Endothelial cell of umbilical vein (primary cell): ENCODE measurements at regions not wholly inside any gene's neighbourhood (a gene's known extent, or its start where the extent isn't known, plus 50 kb on each side); places are given as distances from the start of the nearest gene placed in this dataset.

Experiments
- BruUV-seq: library from RNA; stranded (reverse); fragments of 400-500 nt; replicated peaks from 2 replicates; lab custom pipeline; 2021; lab: Mats Ljungman, UMichigan
- CTCF ChIA-PET: fragments of 300-600, 350-600 bp; sonication (Branson Sonifier 250); formaldehyde crosslinking; loops from one replicate; lab custom pipeline; 2021; ENCODE audit warnings: antibody characterized with exemption, inconsistent platforms; lab: Charles Lee
- POLR2A ChIA-PET: fragments of 300-600, 350-600 bp; sonication (Branson Sonifier 250); formaldehyde crosslinking; loops from one replicate; lab custom pipeline; 2021; ENCODE audit warnings: antibody characterized with exemption, inconsistent platforms; lab: Charles Lee
- DNase-seq: peaks from one replicate; pipeline ENCODE4 v3.0.0-alpha.2; 2011; ENCODE audit warnings: low read depth, low spot score
- FAIRE-seq: peaks from 2 replicates; lab custom pipeline; 2011; peaks lifted over from hg19 to GRCh38; lab: Jason Lieb, UNC
- H2AFZ ChIP-seq: 2 replicates; pipeline ENCODE4 v1.6.0; 2012; ENCODE audit warnings: low read depth, low read length, control low read depth, inconsistent platforms
- H3K27ac ChIP-seq: 2 replicates; pipeline ENCODE4 v1.5.1; 2011; ENCODE audit warnings: low read depth, mild to moderate bottlenecking, control low read depth, low read length, moderate library complexity; ENCODE audit not compliant: insufficient read depth
- H3K27me3 ChIP-seq, 2 experiments: 2 replicates each; pipeline versions ENCODE4 v1.6.0 to v1.6.1; 2011; ENCODE audit warnings: low read length in 2 of 2, mixed read lengths in 1 of 2; ENCODE audit not compliant: control insufficient read depth in 2 of 2, insufficient read depth in 2 of 2
- H3K36me3 ChIP-seq, 2 experiments: 2 replicates in 1 of 2; 3 replicates in 1 of 2; pipeline ENCODE4 v1.5.1; 2011; ENCODE audit warnings: low read length in 2 of 2, mild to moderate bottlenecking in 1 of 2, moderate library complexity in 1 of 2; ENCODE audit not compliant: control insufficient read depth in 2 of 2, insufficient read depth in 2 of 2; ENCODE audit errors: extremely low read depth in 1 of 2
- H3K4me1 ChIP-seq: 3 replicates; pipeline ENCODE4 v1.5.1; 2011; ENCODE audit warnings: mild to moderate bottlenecking, low read length; ENCODE audit not compliant: control insufficient read depth, insufficient read depth; ENCODE audit errors: extremely low read depth
- H3K4me2 ChIP-seq: 2 replicates; pipeline ENCODE4 v1.6.1; 2011; ENCODE audit warnings: low read length, control low read depth, mixed read lengths; ENCODE audit not compliant: insufficient read depth
- H3K4me3 ChIP-seq, 3 experiments: fragments of 200-600 bp in 1 of 3; sonication (generic), shearing (Covaris generic) in 1 of 3; replicated peaks in 1 of 3; 2 replicates each; pipeline ENCODE4 v1.5.1; 2011 to 2016; ENCODE audit warnings: control low read depth in 3 of 3, low read length in 3 of 3, mild to moderate bottlenecking in 2 of 3, inconsistent platforms in 1 of 3, low read depth in 1 of 3, moderate library complexity in 1 of 3; ENCODE audit not compliant: insufficient read depth in 1 of 3
- H3K79me2 ChIP-seq: 2 replicates; pipeline ENCODE4 v1.6.0; 2012; ENCODE audit warnings: low read length, inconsistent platforms; ENCODE audit not compliant: control insufficient read depth, insufficient read depth
- H3K9ac ChIP-seq: replicated peaks from 2 replicates; pipeline ENCODE3; 2011; ENCODE audit warnings: low read length, control low read depth; ENCODE audit not compliant: insufficient read depth; ENCODE audit errors: extremely low read depth
- H3K9me1 ChIP-seq: replicated peaks from 3 replicates; pipeline ENCODE4 v1.6.0; 2011; ENCODE audit warnings: mild to moderate bottlenecking, low read length; ENCODE audit not compliant: control insufficient read depth, insufficient read depth; ENCODE audit errors: extremely low read depth
- H3K9me3 ChIP-seq: replicated peaks from 2 replicates; pipeline ENCODE4 v1.5.1; 2012; ENCODE audit warnings: low read length, inconsistent platforms; ENCODE audit not compliant: control insufficient read depth, insufficient read depth
- H4K20me1 ChIP-seq: replicated peaks from 2 replicates; pipeline ENCODE3; 2011; ENCODE audit warnings: mild to moderate bottlenecking, low read length; ENCODE audit not compliant: control insufficient read depth, insufficient read depth; ENCODE audit errors: extremely low read depth
- CTCF ChIP-seq, 2 donors: IDR thresholded peaks; 1 replicate in 1 of 2; 2 replicates in 1 of 2; pipeline ENCODE4 v1.5.1; 2011; ENCODE audit warnings: low read length in 2 of 2, mild to moderate bottlenecking in 2 of 2, moderate library complexity in 2 of 2, control low read depth in 1 of 2, inconsistent platforms in 1 of 2, low read depth in 1 of 2; ENCODE audit not compliant: insufficient read depth in 1 of 2; ENCODE audit errors: extremely low read depth in 1 of 2
- EZH2 ChIP-seq: IDR thresholded peaks from 2 replicates; pipeline ENCODE4 v1.6.1; 2012; ENCODE audit warnings: borderline replicate concordance, low read depth, mild to moderate bottlenecking, moderate library complexity, low read length, inconsistent platforms; ENCODE audit not compliant: severe bottlenecking
- FOS ChIP-seq: IDR thresholded peaks from 2 replicates; pipeline ENCODE4 v1.6.1; 2011; ENCODE audit warnings: mild to moderate bottlenecking, low read length, moderate library complexity, borderline replicate concordance; ENCODE audit not compliant: insufficient read depth
- GATA2 ChIP-seq: IDR thresholded peaks from 2 replicates; pipeline ENCODE4 v1.7.0; 2011; ENCODE audit warnings: low read depth, mild to moderate bottlenecking, moderate library complexity, mixed read lengths, low read length; ENCODE audit not compliant: insufficient read length, insufficient read depth
- JUN ChIP-seq: IDR thresholded peaks from 2 replicates; pipeline ENCODE4 v1.6.1; 2011; ENCODE audit warnings: borderline replicate concordance, low read depth; ENCODE audit not compliant: insufficient read length, insufficient read depth
- MAX ChIP-seq: IDR thresholded peaks from 2 replicates; pipeline ENCODE4 v1.6.1; 2011; ENCODE audit not compliant: insufficient read depth, insufficient read length
- MYC ChIP-seq: IDR thresholded peaks from one replicate; pipeline ENCODE4 v1.6.1; 2011; ENCODE audit warnings: mild to moderate bottlenecking, low read depth, low read length
- POLR2A ChIP-seq: IDR thresholded peaks from 2 replicates; pipeline ENCODE4 v1.6.1; 2012; ENCODE audit warnings: low read depth, mild to moderate bottlenecking, control low read depth, low read length
- POLR2AphosphoS5 ChIP-seq: IDR thresholded peaks from 2 replicates; pipeline ENCODE4 v1.6.1; 2012; ENCODE audit warnings: low read depth, mild to moderate bottlenecking, control low read depth, low read length, moderate library complexity; ENCODE audit not compliant: insufficient read depth
- dilution Hi-C: fragments of 300-500 bp; cut with MboI; formaldehyde crosslinking; loops from one replicate; pipeline ENCODE4 v1.15.0; 2019; ENCODE audit warnings: low sequenced_read_pairs; ENCODE audit not compliant: extremely low pct_ligation_motif_present
- intact Hi-C: fragments of 100-400 bp; cut with micrococcal nuclease; formaldehyde crosslinking; loops from one replicate; pipeline ENCODE4 v1.10.0; 2022

- dilution Hi-C loops (no loop called here), intact Hi-C loops (no loop called here)
- TF ChIP-seq CTCF (IDR thresholded peaks at IDR 0.05; ENCODE audit: extremely low read depth in 1 of 2, insufficient read depth in 1 of 2, low read depth in 1 of 2, low read length in 2 of 2) (no peak), JUN (no peak), EZH2 (no peak), POLR2AphosphoS5 (no peak), MAX (no peak), POLR2A (no peak), FOS (no peak), GATA2 (no peak), MYC (no peak)
- no peaks in the 10 kb centered on the region for H3K4me1 ChIP-seq
- no peak overlapping the region for H3K4me3 ChIP-seq
- no TSS peak for BruUV-seq
- peaks cover 2 to 10% of the 10 kb centered on the region in 2 experiments for H3K27me3 ChIP-seq
- CTCF ChIA-PET = no interaction called here
- H3K9me1 ChIP-seq = no peaks in the 10 kb centered on the region
- DNase-seq = no peak
- FAIRE-seq = no peak
- no peak overlapping the region for H3K4me2 ChIP-seq
- H3K36me3 ChIP-seq = no peaks in the 10 kb centered on the region
- no peaks in the 10 kb centered on the region for H4K20me1 ChIP-seq
- no peaks in the 10 kb centered on the region for H3K9me3 ChIP-seq
- H3K27ac ChIP-seq = no peak overlapping the region
- POLR2A ChIA-PET = no interaction called here
- H3K79me2 ChIP-seq = no peaks in the 10 kb centered on the region
- H3K9ac ChIP-seq = no peak overlapping the region
- H2AFZ ChIP-seq = no peak overlapping the region
Observed at GRCh38 chr22:22360014-22360413, 115.4 kb downstream of the VPREB1 start.
